Erythroblast (primary cell): ENCODE measurements at regions not wholly inside any gene's neighbourhood (a gene's known extent, or its start where the extent isn't known, plus 50 kb on each side); places are given as distances from the start of the nearest gene placed in this dataset.

Experiments used
- GATA1 ChIP-seq: IDR thresholded peaks from 2 replicates; pipeline ENCODE4 v1.6.1; 2011; ENCODE audit warnings: low read depth, mild to moderate bottlenecking, control low read depth, low read length, moderate library complexity
- POLR2A ChIP-seq: IDR thresholded peaks from 2 replicates; pipeline ENCODE4 v1.6.1; 2011; ENCODE audit warnings: mild to moderate bottlenecking, low read length

DNA sequence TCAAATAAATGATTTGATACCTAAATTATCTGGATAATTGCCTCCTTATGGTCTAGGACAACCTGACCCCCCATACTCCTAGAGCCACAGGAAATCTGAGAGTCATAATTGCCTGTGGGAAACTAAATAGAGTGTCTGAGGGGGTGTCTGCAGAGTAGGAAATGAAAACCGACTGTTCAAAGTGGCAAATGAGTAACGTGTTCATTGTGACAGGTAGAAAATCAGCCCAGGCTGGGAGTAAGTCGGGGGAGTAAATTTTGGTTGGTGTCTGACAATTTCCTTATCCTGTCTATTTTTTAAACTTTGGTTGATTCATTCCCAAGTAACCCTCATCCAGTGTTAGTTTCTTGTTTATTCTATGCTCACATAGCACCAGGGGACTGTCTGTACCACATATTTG is 51.6 kb upstream of the HOXC13 start:
- TF ChIP-seq POLR2A = no peak
- no peak for TF ChIP-seq GATA1
